ENCODE measurements at regions not wholly inside any gene's neighbourhood (a gene's known extent, or its start where the extent isn't known, plus 50 kb on each side); places are given as distances from the start of the nearest gene placed in this dataset.
"Not testable (repeated sequence)": the region's sequence is repeated elsewhere in the genome, so short reads cannot be mapped to it uniquely, and the experiment has no call there.

- DNase-seq (ENCODE audit: low read depth, low spot score): no peak
- TF ChIP-seq SUZ12 (IDR thresholded peaks at IDR 0.05; ENCODE audit: extremely low read depth, insufficient read depth, insufficient read length) (no peak), YY1 (IDR thresholded peaks at IDR 0.05; ENCODE audit: insufficient read depth, insufficient read length) (no peak), ZNF274 (IDR thresholded peaks at IDR 0.05; ENCODE audit: low read depth, low read length) (no peak)
- H3K36me3 ChIP-seq (ENCODE audit: insufficient read depth, insufficient read length, low read length): no peaks in the 10 kb centered on the region
These were observed 181.4 kb upstream of the UGT8 start for GRCh38 chr4:114417214-114417613.

DNA sequence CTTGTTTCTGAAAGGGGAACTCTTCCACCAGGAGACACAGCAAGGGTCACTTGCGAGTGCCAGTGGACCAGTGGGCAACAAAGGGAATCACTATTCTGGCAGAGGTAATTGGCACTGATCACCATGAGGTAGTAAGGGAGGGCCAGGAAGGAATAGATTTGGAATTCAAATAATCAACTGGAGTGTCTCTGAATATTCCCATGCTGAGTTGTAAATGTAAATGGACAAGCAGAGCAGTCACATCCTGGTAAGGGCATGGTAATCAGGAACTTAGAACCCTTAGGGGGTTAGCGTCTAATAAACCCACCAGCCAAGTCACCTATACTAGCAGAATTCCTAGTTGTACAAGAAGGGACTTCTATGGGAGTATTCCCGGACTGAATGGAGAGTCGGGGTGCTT lies 178.5 kb upstream of the UGT8 start:
- no peak for TF ChIP-seq ZNF274 (IDR thresholded peaks at IDR 0.05; ENCODE audit: low read depth, low read length)
- no peak for TF ChIP-seq YY1 (IDR thresholded peaks at IDR 0.05; ENCODE audit: insufficient read depth, insufficient read length)
- no peak for TF ChIP-seq SUZ12 (IDR thresholded peaks at IDR 0.05; ENCODE audit: extremely low read depth, insufficient read depth, insufficient read length)
- DNase-seq (ENCODE audit: low read depth, low spot score): no peak
- H3K4me1 ChIP-seq (ENCODE audit: insufficient read depth, insufficient read length): no peaks in the 10 kb centered on the region
- H3K36me3 ChIP-seq (ENCODE audit: insufficient read depth, insufficient read length, low read length): no peaks in the 10 kb centered on the region
- H3K9ac ChIP-seq (ENCODE audit: insufficient read length, low read depth): no peak overlapping the region
- no peak overlapping the region for H3K4me3 ChIP-seq (ENCODE audit: insufficient read length, low read depth)
- H3K27me3 ChIP-seq (ENCODE audit: insufficient read depth, insufficient read length): no peaks in the 10 kb centered on the region
- H3K9me3 ChIP-seq (ENCODE audit: insufficient read depth, low read length): no peaks in the 10 kb centered on the region

More at GRCh38 chr4:114417214-114417613, 181.4 kb upstream of the UGT8 start:
- no peak overlapping the region for H3K4me3 ChIP-seq (ENCODE audit: insufficient read length, low read depth)
- no peaks in the 10 kb centered on the region for H3K4me1 ChIP-seq (ENCODE audit: insufficient read depth, insufficient read length)
- H3K27me3 ChIP-seq (ENCODE audit: insufficient read depth, insufficient read length): no peaks in the 10 kb centered on the region
- H3K9me3 ChIP-seq (ENCODE audit: insufficient read depth, low read length): no peaks in the 10 kb centered on the region
- no peak overlapping the region for H3K9ac ChIP-seq (ENCODE audit: insufficient read length, low read depth)

DNA sequence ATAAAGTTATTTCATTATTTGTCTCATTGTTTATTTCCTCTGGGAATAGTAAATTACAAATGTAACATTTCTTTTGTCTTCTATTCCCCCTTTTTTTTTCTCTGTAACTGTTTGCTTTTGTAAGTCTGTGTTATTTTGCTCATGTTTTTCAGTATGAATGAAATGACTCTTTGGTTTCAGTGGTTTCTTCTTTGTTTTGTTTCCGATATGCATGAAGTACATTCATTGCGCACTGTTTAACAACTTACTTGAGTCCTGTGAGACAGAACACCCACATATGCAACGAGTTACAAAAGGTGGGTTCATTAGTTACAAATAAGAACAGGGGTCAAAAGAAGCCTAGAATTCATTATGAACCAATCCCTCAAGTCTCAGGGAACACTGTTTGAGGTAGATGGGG lies 175.0 kb upstream of the UGT8 start:
- no peaks in the 10 kb centered on the region for H3K9me3 ChIP-seq (ENCODE audit: insufficient read depth, low read length)
- no peaks in the 10 kb centered on the region for H3K4me1 ChIP-seq (ENCODE audit: insufficient read depth, insufficient read length)
- no peaks in the 10 kb centered on the region for H3K27me3 ChIP-seq (ENCODE audit: insufficient read depth, insufficient read length)
- H3K4me3 ChIP-seq (ENCODE audit: insufficient read length, low read depth): no peak overlapping the region
- no peak for DNase-seq (ENCODE audit: low read depth, low spot score)
- TF ChIP-seq SUZ12 (IDR thresholded peaks at IDR 0.05; ENCODE audit: extremely low read depth, insufficient read depth, insufficient read length): no peak
- no peaks in the 10 kb centered on the region for H3K36me3 ChIP-seq (ENCODE audit: insufficient read depth, insufficient read length, low read length)
- H3K9ac ChIP-seq (ENCODE audit: insufficient read length, low read depth): no peak overlapping the region

DNA sequence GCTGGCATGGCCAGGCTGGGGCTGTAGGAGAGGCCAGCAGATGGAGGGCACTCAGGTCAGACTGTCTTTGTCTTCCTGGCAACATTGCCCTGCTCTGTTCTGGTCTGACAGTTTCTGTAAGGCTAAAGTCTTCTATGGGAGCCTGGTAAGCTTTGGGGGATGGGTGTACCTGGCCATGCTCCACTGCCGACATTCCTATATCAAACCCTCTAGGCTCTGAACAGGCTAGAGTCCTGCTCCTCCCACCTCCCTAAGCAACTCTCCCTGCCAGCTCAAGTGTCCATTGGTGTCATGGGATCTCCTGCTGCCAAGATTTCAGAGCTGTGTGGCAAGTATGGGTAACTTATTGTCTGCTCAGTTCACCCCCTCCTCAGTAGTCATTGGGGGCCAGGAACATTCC lies 163.5 kb upstream of the UGT8 start:
- H3K9ac ChIP-seq (ENCODE audit: insufficient read length, low read depth): no peak overlapping the region

GRCh38 chr4:114442856-114443255 lies 155.8 kb upstream of the UGT8 start:
- Histone ChIP-seq H3K36me3 (ENCODE audit: insufficient read depth, insufficient read length, low read length) (no peaks in the 10 kb centered on the region), H3K27me3 (ENCODE audit: insufficient read depth, insufficient read length) (no peaks in the 10 kb centered on the region), H3K9ac (ENCODE audit: insufficient read length, low read depth) (no peak overlapping the region), H3K9me3 (ENCODE audit: insufficient read depth, low read length) (no peaks in the 10 kb centered on the region), H3K4me1 (ENCODE audit: insufficient read depth, insufficient read length) (no peaks in the 10 kb centered on the region), H3K4me3 (ENCODE audit: insufficient read length, low read depth) (no peak overlapping the region)
- TF ChIP-seq YY1 (IDR thresholded peaks at IDR 0.05; ENCODE audit: insufficient read depth, insufficient read length) (no peak), ZNF274 (IDR thresholded peaks at IDR 0.05; ENCODE audit: low read depth, low read length) (no peak), SUZ12 (IDR thresholded peaks at IDR 0.05; ENCODE audit: extremely low read depth, insufficient read depth, insufficient read length) (no peak)
- no peak for DNase-seq (ENCODE audit: low read depth, low spot score)

More for the DNA sequence above, 163.5 kb upstream of the UGT8 start:
- DNase-seq (ENCODE audit: low read depth, low spot score): no peak
- H3K36me3 ChIP-seq (ENCODE audit: insufficient read depth, insufficient read length, low read length): no peaks in the 10 kb centered on the region
- H3K4me1 ChIP-seq (ENCODE audit: insufficient read depth, insufficient read length): no peaks in the 10 kb centered on the region
- no peaks in the 10 kb centered on the region for H3K27me3 ChIP-seq (ENCODE audit: insufficient read depth, insufficient read length)
- no peak overlapping the region for H3K4me3 ChIP-seq (ENCODE audit: insufficient read length, low read depth)
- TF ChIP-seq YY1 (IDR thresholded peaks at IDR 0.05; ENCODE audit: insufficient read depth, insufficient read length) (no peak), ZNF274 (IDR thresholded peaks at IDR 0.05; ENCODE audit: low read depth, low read length) (no peak), SUZ12 (IDR thresholded peaks at IDR 0.05; ENCODE audit: extremely low read depth, insufficient read depth, insufficient read length) (no peak)
- H3K9me3 ChIP-seq (ENCODE audit: insufficient read depth, low read length): no peaks in the 10 kb centered on the region

DNA sequence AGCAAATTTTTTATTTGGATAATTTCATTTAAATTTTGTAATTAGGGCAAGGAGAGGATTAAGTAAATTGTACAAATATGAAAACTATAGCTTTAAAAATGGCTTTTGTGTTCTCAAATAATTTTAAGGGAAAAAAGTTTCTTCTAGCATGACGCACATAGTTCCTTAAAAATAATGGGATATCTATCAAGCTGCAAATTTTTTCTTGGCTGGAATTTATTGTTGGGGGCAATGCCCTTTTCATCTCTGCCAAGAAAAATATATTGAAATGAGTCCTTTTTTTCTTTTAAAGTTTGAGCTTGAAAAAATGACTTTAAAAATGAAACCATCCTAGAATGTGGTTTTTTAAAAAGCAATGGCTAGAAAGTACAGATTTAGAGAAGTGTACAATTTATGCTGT lies 154.4 kb upstream of the UGT8 start:
- Histone ChIP-seq H3K27me3 (ENCODE audit: insufficient read depth, insufficient read length) (no peaks in the 10 kb centered on the region), H3K9me3 (ENCODE audit: insufficient read depth, low read length) (no peaks in the 10 kb centered on the region), H3K4me3 (ENCODE audit: insufficient read length, low read depth) (no peak overlapping the region), H3K4me1 (ENCODE audit: insufficient read depth, insufficient read length) (no peaks in the 10 kb centered on the region), H3K36me3 (ENCODE audit: insufficient read depth, insufficient read length, low read length) (no peaks in the 10 kb centered on the region), H3K9ac (ENCODE audit: insufficient read length, low read depth) (no peak overlapping the region)
- DNase-seq (ENCODE audit: low read depth, low spot score): no peak
- TF ChIP-seq YY1 (IDR thresholded peaks at IDR 0.05; ENCODE audit: insufficient read depth, insufficient read length) (no peak), SUZ12 (IDR thresholded peaks at IDR 0.05; ENCODE audit: extremely low read depth, insufficient read depth, insufficient read length) (no peak), ZNF274 (IDR thresholded peaks at IDR 0.05; ENCODE audit: low read depth, low read length) (no peak)

GRCh38 chr4:114447963-114448516 lies 150.6 kb upstream of the UGT8 start:
- H3K4me1 ChIP-seq (ENCODE audit: insufficient read depth, insufficient read length); H3K36me3 ChIP-seq (ENCODE audit: insufficient read depth, insufficient read length, low read length); DNase-seq (ENCODE audit: low read depth, low spot score); H3K9me3 ChIP-seq (ENCODE audit: insufficient read depth, low read length); H3K9ac ChIP-seq (ENCODE audit: insufficient read length, low read depth); H3K4me3 ChIP-seq (ENCODE audit: insufficient read length, low read depth); H3K27me3 ChIP-seq (ENCODE audit: insufficient read depth, insufficient read length): not testable (repeated sequence)

DNA sequence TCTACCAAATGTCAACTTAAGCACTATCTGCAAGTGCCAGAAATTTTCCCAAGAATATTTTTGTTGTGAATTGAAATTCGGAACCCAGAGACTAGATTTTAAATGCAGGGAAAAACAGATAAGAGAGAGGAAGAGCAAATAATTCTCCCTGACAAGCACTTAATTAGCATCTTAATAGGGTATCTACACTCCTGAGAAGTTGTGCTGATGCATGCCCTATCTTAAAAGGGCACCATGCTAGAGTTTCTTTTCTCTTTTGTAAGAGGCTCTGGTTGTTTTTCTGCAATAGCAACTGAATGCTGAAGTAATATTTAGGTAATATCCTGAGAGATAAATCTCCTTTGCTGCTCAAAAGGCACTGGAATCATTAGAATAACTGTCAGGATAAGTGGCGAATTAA lies 139.9 kb upstream of the UGT8 start:
- H3K36me3 ChIP-seq (ENCODE audit: insufficient read depth, insufficient read length, low read length): no peaks in the 10 kb centered on the region

More for the DNA sequence above, 139.9 kb upstream of the UGT8 start:
- H3K9ac ChIP-seq (ENCODE audit: insufficient read length, low read depth): no peak overlapping the region
- H3K9me3 ChIP-seq (ENCODE audit: insufficient read depth, low read length): no peaks in the 10 kb centered on the region
- no peaks in the 10 kb centered on the region for H3K27me3 ChIP-seq (ENCODE audit: insufficient read depth, insufficient read length)
- TF ChIP-seq ZNF274 (IDR thresholded peaks at IDR 0.05; ENCODE audit: low read depth, low read length) (no peak), YY1 (IDR thresholded peaks at IDR 0.05; ENCODE audit: insufficient read depth, insufficient read length) (no peak), SUZ12 (IDR thresholded peaks at IDR 0.05; ENCODE audit: extremely low read depth, insufficient read depth, insufficient read length) (no peak)
- H3K4me1 ChIP-seq (ENCODE audit: insufficient read depth, insufficient read length): no peaks in the 10 kb centered on the region
- DNase-seq (ENCODE audit: low read depth, low spot score): no peak
- H3K4me3 ChIP-seq (ENCODE audit: insufficient read length, low read depth): no peak overlapping the region
